Neural cell (in vitro differentiated cells): ENCODE measurements at regions not wholly inside any gene's neighbourhood (a gene's known extent, or its start where the extent isn't known, plus 50 kb on each side); places are given as distances from the start of the nearest gene placed in this dataset.

Experiments
- H2AFZ ChIP-seq: fragments of 200-600, 300-800 bp; sonication (generic), shearing (Covaris generic); 2 replicates; pipeline ENCODE4 v1.6.0; 2014; ENCODE audit warnings: low read depth, mild to moderate bottlenecking, antibody characterized with exemption, low read length, moderate library complexity
- H3F3A ChIP-seq: fragments of 200-600 bp; shearing (Covaris generic); 2 replicates; pipeline ENCODE4 v1.6.1; 2016; ENCODE audit warnings: mild to moderate bottlenecking, moderate library complexity, mixed read lengths, antibody characterized with exemption, low read length; ENCODE audit not compliant: insufficient read depth, poor library complexity, severe bottlenecking
- H3K27ac ChIP-seq: fragments of 200-600, 300-800 bp; sonication (generic), shearing (Covaris generic); 2 replicates; pipeline ENCODE4 v1.5.1; 2014; ENCODE audit warnings: mild to moderate bottlenecking, low read length, moderate library complexity
- H3K27me3 ChIP-seq: fragments of 300-800, 200-600 bp; sonication (generic), shearing (Covaris generic); 2 replicates; pipeline ENCODE4 v1.6.0; 2014; ENCODE audit warnings: mild to moderate bottlenecking, low read depth, low read length, moderate library complexity; ENCODE audit not compliant: insufficient read depth
- H3K36me3 ChIP-seq: fragments of 300-800, 200-600 bp; sonication (generic), shearing (Covaris generic); 2 replicates; pipeline ENCODE4 v1.5.1; 2014; ENCODE audit warnings: mild to moderate bottlenecking, antibody characterized with exemption, low read length, moderate library complexity; ENCODE audit not compliant: insufficient read depth
- H3K4me2 ChIP-seq: fragments of 300-800, 200-600 bp; sonication (generic), shearing (Covaris generic); 2 replicates; pipeline ENCODE4 v1.6.0; 2014; ENCODE audit warnings: mild to moderate bottlenecking, low read length
- H3K4me3 ChIP-seq: fragments of 300-800, 200-600 bp; sonication (generic), shearing (Covaris generic); 2 replicates; pipeline ENCODE4 v1.5.1; 2014; ENCODE audit warnings: mild to moderate bottlenecking, low read length, moderate library complexity
- H3K79me2 ChIP-seq: fragments of 200-600 bp; shearing (Covaris generic); replicated peaks from 2 replicates; pipeline ENCODE4 v1.6.0; 2014; ENCODE audit warnings: mild to moderate bottlenecking, low read length, moderate library complexity; ENCODE audit not compliant: insufficient read depth
- H3K9ac ChIP-seq: fragments of 300-800, 200-600 bp; sonication (generic), shearing (Covaris generic); 2 replicates; pipeline ENCODE4 v1.6.1; 2016; ENCODE audit warnings: mild to moderate bottlenecking, low read length, mixed read lengths
- H3K9me2 ChIP-seq: fragments of 200-600 bp; shearing (Covaris generic); 2 replicates; pipeline ENCODE4 v1.6.1; 2016; ENCODE audit warnings: mild to moderate bottlenecking, low read length, mixed read lengths; ENCODE audit not compliant: insufficient read depth
- H3K9me3 ChIP-seq: fragments of 200-600, 300-800 bp; sonication (generic), shearing (Covaris generic); 2 replicates; pipeline ENCODE4 v1.6.1; 2016; ENCODE audit warnings: mild to moderate bottlenecking, mixed run types, low read length, moderate library complexity, mixed read lengths
- H4K20me1 ChIP-seq: fragments of 200-600 bp; shearing (Covaris generic); 2 replicates; pipeline ENCODE4 v1.6.1; 2016; ENCODE audit warnings: mild to moderate bottlenecking, mixed run types; ENCODE audit not compliant: insufficient read depth
- CTCF ChIP-seq: fragments of 450-650 bp; IDR thresholded peaks from 2 replicates; pipeline ENCODE4 v1.5.1; 2014; ENCODE audit warnings: antibody characterized with exemption, mild to moderate bottlenecking, moderate library complexity; ENCODE audit not compliant: poor library complexity, severe bottlenecking
- EP300 ChIP-seq: fragments of 450-650 bp; conservative IDR thresholded peaks from 2 replicates; pipeline ENCODE4 v1.6.1; 2014; ENCODE audit warnings: antibody characterized with exemption, mild to moderate bottlenecking, moderate library complexity; ENCODE audit not compliant: poor library complexity, severe bottlenecking
- EZH2 ChIP-seq: fragments of 200-600, 300-800 bp; shearing (Covaris generic), sonication (generic); IDR thresholded peaks from 2 replicates; pipeline ENCODE4 v1.6.1; 2014; ENCODE audit warnings: antibody characterized with exemption, low read length, borderline replicate concordance, mild to moderate bottlenecking; ENCODE audit not compliant: insufficient read depth, poor library complexity, severe bottlenecking
- MXI1 ChIP-seq: fragments of 450-650 bp; conservative IDR thresholded peaks from 2 replicates; pipeline ENCODE4 v1.6.1; 2014; ENCODE audit warnings: antibody characterized with exemption, mild to moderate bottlenecking; ENCODE audit not compliant: poor library complexity, severe bottlenecking
- POLR2AphosphoS5 ChIP-seq: IDR thresholded peaks from 2 replicates; pipeline ENCODE4 v1.6.1; 2012
- RAD21 ChIP-seq: fragments of 450-650 bp; conservative IDR thresholded peaks from 2 replicates; pipeline ENCODE4 v1.6.1; 2014; ENCODE audit warnings: antibody characterized with exemption, mild to moderate bottlenecking, moderate library complexity
- REST ChIP-seq: IDR thresholded peaks from 2 replicates; pipeline ENCODE4 v1.6.1; 2012; ENCODE audit warnings: borderline replicate concordance
- SMC3 ChIP-seq: fragments of 450-650 bp; conservative IDR thresholded peaks from 2 replicates; pipeline ENCODE4 v1.6.1; 2014; ENCODE audit warnings: antibody characterized with exemption, mild to moderate bottlenecking, moderate library complexity; ENCODE audit not compliant: poor library complexity
- TAF1 ChIP-seq: IDR thresholded peaks from 2 replicates; pipeline ENCODE4 v1.6.1; 2012; ENCODE audit warnings: low read depth

- no peaks in the 10 kb centered on the region for H3K79me2 ChIP-seq
- no peak overlapping the region for H2AFZ ChIP-seq
- no peaks in the 10 kb centered on the region for H3F3A ChIP-seq
- TF ChIP-seq EP300 (no peak), RAD21 (no peak), EZH2 (no peak), SMC3 (no peak), REST (no peak), CTCF (no peak), TAF1 (no peak), MXI1 (no peak), POLR2AphosphoS5 (no peak)
- H3K4me3 ChIP-seq, result no peak overlapping the region
- H3K36me3 ChIP-seq, result no peaks in the 10 kb centered on the region
- no peaks in the 10 kb centered on the region for H3K27me3 ChIP-seq
- H3K4me2 ChIP-seq, result no peak overlapping the region
- H3K9me3 ChIP-seq, result no peaks in the 10 kb centered on the region
- H3K9ac ChIP-seq, result no peak overlapping the region
- no peaks in the 10 kb centered on the region for H3K9me2 ChIP-seq
- H4K20me1 ChIP-seq, result no peaks in the 10 kb centered on the region
- H3K27ac ChIP-seq, result no peak overlapping the region
These were observed 94.6 kb upstream of the IQSEC1 start for GRCh38 chr3:13167829-13168228.

GRCh38 chr3:13167064-13167743 is 94.0 kb upstream of the IQSEC1 start:
- TF ChIP-seq EP300 (no peak), MXI1 (no peak), TAF1 (no peak), REST (no peak), POLR2AphosphoS5 (no peak), EZH2 (no peak), CTCF (no peak), SMC3 (no peak)

More at GRCh38 chr3:13167064-13167743, 94.0 kb upstream of the IQSEC1 start:
- Histone ChIP-seq H3F3A (no peaks in the 10 kb centered on the region), H3K9me3 (no peaks in the 10 kb centered on the region), H3K9ac (no peak overlapping the region), H3K36me3 (no peaks in the 10 kb centered on the region), H3K4me2 (no peak overlapping the region), H3K9me2 (no peaks in the 10 kb centered on the region), H3K4me3 (no peak overlapping the region), H3K27ac (no peak overlapping the region), H4K20me1 (no peaks in the 10 kb centered on the region), H3K79me2 (no peaks in the 10 kb centered on the region), H2AFZ (no peak overlapping the region), H3K27me3 (no peaks in the 10 kb centered on the region)
